DND-41 (cell line): ENCODE measurements at regions not wholly inside any gene's neighbourhood (a gene's known extent, or its start where the extent isn't known, plus 50 kb on each side); places are given as distances from the start of the nearest gene placed in this dataset.

Experiments
- ATAC-seq: fragments of 200-7000 bp; cut with Tn5 transposase; 3 replicates; pipeline ENCODE4 v1.9.1; 2021; ENCODE audit warnings: low read depth; ENCODE audit not compliant: insufficient read depth
- DNase-seq: peaks from one replicate; pipeline ENCODE4 v3.0.0-alpha.2; 2020
- H2AFZ ChIP-seq: 2 replicates; pipeline ENCODE4 v1.6.0; 2012; ENCODE audit warnings: low read depth, low read length
- H3K27ac ChIP-seq: 2 replicates; pipeline ENCODE4 v1.5.1; 2012; ENCODE audit warnings: low read length, inconsistent platforms
- H3K27me3 ChIP-seq: fragments of 200-600 bp; sonication (generic); 2 replicates; pipeline ENCODE4 v1.6.0; 2012; ENCODE audit warnings: low read length, mild to moderate bottlenecking, inconsistent platforms; ENCODE audit not compliant: insufficient read depth, poor library complexity
- H3K36me3 ChIP-seq: 2 replicates; pipeline ENCODE4 v1.5.1; 2012; ENCODE audit warnings: low read length, inconsistent platforms; ENCODE audit not compliant: insufficient read depth
- H3K4me1 ChIP-seq: 2 replicates; pipeline ENCODE4 v1.5.1; 2012; ENCODE audit warnings: mild to moderate bottlenecking, low read length; ENCODE audit not compliant: insufficient read depth
- H3K4me2 ChIP-seq: 2 replicates; pipeline ENCODE4 v1.6.0; 2012; ENCODE audit warnings: mild to moderate bottlenecking, moderate library complexity, low read length, inconsistent platforms; ENCODE audit not compliant: insufficient read depth
- H3K4me3 ChIP-seq, 2 experiments: fragments of 200-600 bp in 1 of 2; shearing (Covaris generic) in 1 of 2; 2 replicates each; pipeline ENCODE4 v1.5.1; 2012 to 2016; ENCODE audit warnings: inconsistent platforms in 2 of 2, low read length in 2 of 2, mild to moderate bottlenecking in 2 of 2, low read depth in 1 of 2, moderate library complexity in 1 of 2
- H3K79me2 ChIP-seq: 2 replicates; pipeline ENCODE4 v1.6.0; 2012; ENCODE audit warnings: low read length, inconsistent platforms; ENCODE audit not compliant: insufficient read depth
- H3K9ac ChIP-seq: 2 replicates; pipeline ENCODE4 v1.6.0; 2012; ENCODE audit warnings: low read depth, mild to moderate bottlenecking, inconsistent platforms, low read length, moderate library complexity
- H3K9me3 ChIP-seq: 2 replicates; pipeline ENCODE4 v1.5.1; 2012; ENCODE audit warnings: low read length, moderate library complexity, mild to moderate bottlenecking, inconsistent platforms; ENCODE audit not compliant: insufficient read depth, severe bottlenecking
- H4K20me1 ChIP-seq: 2 replicates; pipeline ENCODE4 v1.6.0; 2012; ENCODE audit warnings: low read length; ENCODE audit not compliant: insufficient read depth
- EZH2 ChIP-seq: IDR thresholded peaks from 3 replicates; pipeline ENCODE4 v1.6.1; 2012; ENCODE audit warnings: borderline replicate concordance, low read depth, mild to moderate bottlenecking, moderate library complexity, low read length, inconsistent platforms; ENCODE audit not compliant: severe bottlenecking
- TF ChIP-seq, protein P1 (sequence below): IDR thresholded peaks from 2 replicates; pipeline ENCODE4 v1.5.1; 2012; ENCODE audit warnings: borderline replicate concordance, low read length, moderate library complexity, mild to moderate bottlenecking; ENCODE audit not compliant: poor library complexity, severe bottlenecking; ENCODE audit errors: extremely low read depth

DNA sequence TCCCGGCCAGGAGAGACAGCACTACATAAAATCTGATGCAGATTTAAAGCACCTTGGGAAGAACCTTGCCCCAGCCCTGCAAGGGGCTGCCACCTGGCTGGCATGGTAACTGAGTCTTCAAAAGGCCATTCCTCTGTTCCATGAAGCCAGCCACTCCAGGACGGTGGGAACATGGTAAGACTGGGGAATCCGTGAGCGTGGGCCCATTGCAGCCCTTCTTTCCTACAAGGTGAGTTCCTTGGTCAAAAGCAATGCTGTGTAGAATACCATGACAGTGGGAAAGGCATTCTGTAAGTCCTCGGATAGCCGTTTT is 121.3 kb downstream of the SOX1 start:
- H2AFZ ChIP-seq, result no peak overlapping the region
- no peaks in the 10 kb centered on the region for H3K9me3 ChIP-seq
- no peaks in the 10 kb centered on the region for H3K4me1 ChIP-seq
- no peaks in the 10 kb centered on the region for H3K79me2 ChIP-seq
- DNase-seq (no peak), ATAC-seq (no peak)
- H3K4me2 ChIP-seq, result no peak overlapping the region
- H3K27me3 ChIP-seq, result no peaks in the 10 kb centered on the region
- H3K4me3 ChIP-seq, result no peak overlapping the region
- TF ChIP-seq, protein P1, sequence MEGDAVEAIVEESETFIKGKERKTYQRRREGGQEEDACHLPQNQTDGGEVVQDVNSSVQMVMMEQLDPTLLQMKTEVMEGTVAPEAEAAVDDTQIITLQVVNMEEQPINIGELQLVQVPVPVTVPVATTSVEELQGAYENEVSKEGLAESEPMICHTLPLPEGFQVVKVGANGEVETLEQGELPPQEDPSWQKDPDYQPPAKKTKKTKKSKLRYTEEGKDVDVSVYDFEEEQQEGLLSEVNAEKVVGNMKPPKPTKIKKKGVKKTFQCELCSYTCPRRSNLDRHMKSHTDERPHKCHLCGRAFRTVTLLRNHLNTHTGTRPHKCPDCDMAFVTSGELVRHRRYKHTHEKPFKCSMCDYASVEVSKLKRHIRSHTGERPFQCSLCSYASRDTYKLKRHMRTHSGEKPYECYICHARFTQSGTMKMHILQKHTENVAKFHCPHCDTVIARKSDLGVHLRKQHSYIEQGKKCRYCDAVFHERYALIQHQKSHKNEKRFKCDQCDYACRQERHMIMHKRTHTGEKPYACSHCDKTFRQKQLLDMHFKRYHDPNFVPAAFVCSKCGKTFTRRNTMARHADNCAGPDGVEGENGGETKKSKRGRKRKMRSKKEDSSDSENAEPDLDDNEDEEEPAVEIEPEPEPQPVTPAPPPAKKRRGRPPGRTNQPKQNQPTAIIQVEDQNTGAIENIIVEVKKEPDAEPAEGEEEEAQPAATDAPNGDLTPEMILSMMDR, result no peak
- TF ChIP-seq EZH2, result no peak
- H3K9ac ChIP-seq, result no peak overlapping the region
- H3K36me3 ChIP-seq, result no peaks in the 10 kb centered on the region
- no peak overlapping the region for H3K27ac ChIP-seq
- no peaks in the 10 kb centered on the region for H4K20me1 ChIP-seq

GRCh38 chr13:112193463-112194166 is 126.7 kb downstream of the SOX1 start:
- no peaks in the 10 kb centered on the region for H3K9me3 ChIP-seq
- H3K4me1 ChIP-seq, result no peaks in the 10 kb centered on the region
- no peak for ATAC-seq
- H3K4me3 ChIP-seq, result no peak overlapping the region
- H2AFZ ChIP-seq, result no peak overlapping the region
- no peak overlapping the region for H3K9ac ChIP-seq
- DNase-seq, result no peak
- H4K20me1 ChIP-seq, result no peaks in the 10 kb centered on the region
- no peak overlapping the region for H3K4me2 ChIP-seq
- TF ChIP-seq, protein P1, result no peak
- no peak for TF ChIP-seq EZH2
- no peaks in the 10 kb centered on the region for H3K79me2 ChIP-seq
- no peak overlapping the region for H3K27ac ChIP-seq
- no peaks in the 10 kb centered on the region for H3K36me3 ChIP-seq
- H3K27me3 ChIP-seq, result no peaks in the 10 kb centered on the region

DNA sequence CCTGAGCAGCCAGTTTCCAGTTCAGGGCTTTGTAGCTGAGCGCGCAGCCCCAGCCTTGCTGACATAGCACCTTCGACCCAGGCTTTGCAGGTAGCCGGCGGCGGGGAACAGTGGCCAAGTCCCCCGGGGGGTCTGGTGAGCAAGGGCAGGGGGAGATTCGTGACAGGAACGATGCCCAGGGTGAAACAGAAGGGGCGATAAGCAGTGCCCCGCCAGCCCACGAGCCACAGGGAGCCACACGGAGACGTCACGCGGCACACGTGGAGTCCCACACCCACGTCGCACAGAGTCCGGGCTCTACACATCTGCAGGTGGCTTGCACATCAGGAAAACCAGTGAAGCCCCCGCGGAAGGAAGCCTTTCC is 127.2 kb downstream of the SOX1 start:
- Histone ChIP-seq H3K4me1 (no peaks in the 10 kb centered on the region), H2AFZ (no peak overlapping the region)
- TF ChIP-seq EZH2, result no peak
- TF ChIP-seq, protein P1, result no peak

GRCh38 chr13:112194579-112194978 is 127.6 kb downstream of the SOX1 start:
- Histone ChIP-seq H3K27me3 (peaks cover 1% of the 10 kb centered on the region), H3K9ac (no peak overlapping the region), H3K27ac (no peak overlapping the region), H3K9me3 (no peaks in the 10 kb centered on the region), H3K4me1 (no peaks in the 10 kb centered on the region), H3K4me3 (no peak overlapping the region), H3K36me3 (no peaks in the 10 kb centered on the region), H2AFZ (no peak overlapping the region), H4K20me1 (no peaks in the 10 kb centered on the region), H3K79me2 (no peaks in the 10 kb centered on the region), H3K4me2 (no peak overlapping the region)
- DNase-seq, result no peak
- TF ChIP-seq, protein P1, result no peak
- no peak for TF ChIP-seq EZH2
- no peak for ATAC-seq

More for the DNA sequence above, 127.2 kb downstream of the SOX1 start:
- no peak overlapping the region for H3K27ac ChIP-seq
- H3K36me3 ChIP-seq, result no peaks in the 10 kb centered on the region
- H4K20me1 ChIP-seq, result no peaks in the 10 kb centered on the region
- H3K79me2 ChIP-seq, result no peaks in the 10 kb centered on the region
- H3K9me3 ChIP-seq, result no peaks in the 10 kb centered on the region
- ATAC-seq (no peak), DNase-seq (no peak)
- no peak overlapping the region for H3K4me3 ChIP-seq
- H3K9ac ChIP-seq, result no peak overlapping the region
- H3K4me2 ChIP-seq, result no peak overlapping the region
- H3K27me3 ChIP-seq, result no peaks in the 10 kb centered on the region
